ENCODE measurements at regions not wholly inside any gene's neighbourhood (a gene's known extent, or its start where the extent isn't known, plus 50 kb on each side); places are given as distances from the start of the nearest gene placed in this dataset.

DNA sequence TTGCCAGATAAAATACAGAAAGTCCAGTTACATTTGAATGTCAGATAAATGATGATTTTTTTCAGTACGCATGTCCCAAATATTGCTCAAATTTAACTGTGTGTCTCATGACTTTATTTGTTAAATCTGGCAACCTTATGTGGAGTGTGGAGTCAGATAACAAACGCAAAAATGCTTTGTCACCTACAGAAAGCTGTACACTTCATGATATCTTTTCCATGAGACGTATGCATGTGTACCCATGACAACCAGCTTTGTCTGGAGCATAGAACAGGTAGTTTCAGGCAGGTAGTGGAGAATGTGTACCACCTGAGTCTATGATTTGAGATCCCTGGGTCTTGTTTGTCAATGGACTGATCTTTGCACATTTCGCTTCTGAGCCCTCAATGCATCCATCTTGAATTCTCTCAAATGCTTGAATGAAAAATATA lies 105.5 kb upstream of the CPEB4 start:
- Mint-ChIP-seq H3K36me3 (no peaks in the 10 kb centered on the region), H3K27ac (no peak overlapping the region), H3K27me3 (ENCODE audit: low read depth in 2 of 2) (peaks cover 3 to 4% of the 10 kb centered on the region in 2 donors), H3K4me3 (no peak overlapping the region), H3K4me1 (peaks cover 10 to 13% of the 10 kb centered on the region in 2 donors), H3K9me3 (no peaks in the 10 kb centered on the region)
- Histone ChIP-seq H3K36me3 (ENCODE audit: control insufficient read depth, insufficient read depth, low read length) (no peaks in the 10 kb centered on the region), H3K27ac (ENCODE audit: low read length) (peak overlapping the region; percentile 42), H3K27me3 (ENCODE audit: control insufficient read depth, insufficient read depth, low read length) (no peaks in the 10 kb centered on the region), H3K4me1 (ENCODE audit: control insufficient read depth, insufficient read depth, low read length) (peaks cover 20% of the 10 kb centered on the region), H3K9me3 (ENCODE audit: control insufficient read depth, insufficient read depth, low read length) (no peaks in the 10 kb centered on the region), H3K4me3 (ENCODE audit: low read length) (no peak overlapping the region)
- no peak for ATAC-seq
- TF ChIP-seq, protein P1, sequence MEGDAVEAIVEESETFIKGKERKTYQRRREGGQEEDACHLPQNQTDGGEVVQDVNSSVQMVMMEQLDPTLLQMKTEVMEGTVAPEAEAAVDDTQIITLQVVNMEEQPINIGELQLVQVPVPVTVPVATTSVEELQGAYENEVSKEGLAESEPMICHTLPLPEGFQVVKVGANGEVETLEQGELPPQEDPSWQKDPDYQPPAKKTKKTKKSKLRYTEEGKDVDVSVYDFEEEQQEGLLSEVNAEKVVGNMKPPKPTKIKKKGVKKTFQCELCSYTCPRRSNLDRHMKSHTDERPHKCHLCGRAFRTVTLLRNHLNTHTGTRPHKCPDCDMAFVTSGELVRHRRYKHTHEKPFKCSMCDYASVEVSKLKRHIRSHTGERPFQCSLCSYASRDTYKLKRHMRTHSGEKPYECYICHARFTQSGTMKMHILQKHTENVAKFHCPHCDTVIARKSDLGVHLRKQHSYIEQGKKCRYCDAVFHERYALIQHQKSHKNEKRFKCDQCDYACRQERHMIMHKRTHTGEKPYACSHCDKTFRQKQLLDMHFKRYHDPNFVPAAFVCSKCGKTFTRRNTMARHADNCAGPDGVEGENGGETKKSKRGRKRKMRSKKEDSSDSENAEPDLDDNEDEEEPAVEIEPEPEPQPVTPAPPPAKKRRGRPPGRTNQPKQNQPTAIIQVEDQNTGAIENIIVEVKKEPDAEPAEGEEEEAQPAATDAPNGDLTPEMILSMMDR (IDR thresholded peaks at IDR 0.05), result no peak
- WGBS (ENCODE audit: insufficient coverage), result 74% methylated on average over 4 of the region's 4 CpGs
- no peak for DNase-seq
- intact Hi-C loops (cut with micrococcal nuclease), result no loop called here

GRCh38 chr5:173783371-173783770 lies 104.8 kb upstream of the CPEB4 start:
- Mint-ChIP-seq H3K9me3 (no peaks in the 10 kb centered on the region), H3K4me3 (no peak overlapping the region), H3K27ac (no peak overlapping the region), H3K36me3 (no peaks in the 10 kb centered on the region), H3K27me3 (ENCODE audit: low read depth in 2 of 2) (peaks cover 0 to 4% of the 10 kb centered on the region in 2 donors), H3K4me1 (peaks cover 10 to 13% of the 10 kb centered on the region in 2 donors)
- 100% methylated on average over 2 of the region's 2 CpGs for WGBS (ENCODE audit: insufficient coverage)
- Histone ChIP-seq H3K4me1 (ENCODE audit: control insufficient read depth, insufficient read depth, low read length) (peaks cover 17% of the 10 kb centered on the region), H3K27me3 (ENCODE audit: control insufficient read depth, insufficient read depth, low read length) (no peaks in the 10 kb centered on the region), H3K36me3 (ENCODE audit: control insufficient read depth, insufficient read depth, low read length) (no peaks in the 10 kb centered on the region), H3K9me3 (ENCODE audit: control insufficient read depth, insufficient read depth, low read length) (no peaks in the 10 kb centered on the region), H3K27ac (ENCODE audit: low read length) (no peak overlapping the region), H3K4me3 (ENCODE audit: low read length) (no peak overlapping the region)
- ATAC-seq (no peak), DNase-seq (no peak)
- TF ChIP-seq, protein P1 (IDR thresholded peaks at IDR 0.05), result no peak
- intact Hi-C loops (cut with micrococcal nuclease), result no loop called here

DNA sequence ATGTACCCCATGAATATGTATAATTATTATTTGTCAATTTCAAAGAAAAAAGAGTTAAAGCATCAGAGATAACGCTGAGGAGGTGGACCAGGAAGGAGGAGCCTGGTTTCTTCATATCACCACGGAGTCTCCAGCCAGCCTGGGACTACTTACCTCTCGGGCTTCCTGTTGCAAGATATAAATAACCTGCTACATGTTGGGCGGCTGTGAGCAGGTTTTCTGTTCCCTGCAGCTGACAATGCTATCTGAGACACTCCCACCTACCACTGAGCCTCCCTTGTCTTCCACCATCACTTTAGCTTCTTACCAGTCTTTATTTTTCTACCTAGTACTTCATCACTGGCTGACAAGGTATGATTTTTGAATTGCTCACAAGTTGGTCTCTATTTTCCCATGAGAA lies 102.7 kb upstream of the CPEB4 start:
- H3K36me3 Mint-ChIP-seq, result no peaks in the 10 kb centered on the region
- Histone ChIP-seq H3K4me3 (ENCODE audit: low read length) (no peak overlapping the region), H3K4me1 (ENCODE audit: control insufficient read depth, insufficient read depth, low read length) (peaks cover 17% of the 10 kb centered on the region), H3K36me3 (ENCODE audit: control insufficient read depth, insufficient read depth, low read length) (no peaks in the 10 kb centered on the region), H3K9me3 (ENCODE audit: control insufficient read depth, insufficient read depth, low read length) (no peaks in the 10 kb centered on the region), H3K27ac (ENCODE audit: low read length) (no peak overlapping the region), H3K27me3 (ENCODE audit: control insufficient read depth, insufficient read depth, low read length) (no peaks in the 10 kb centered on the region)
- H3K9me3 Mint-ChIP-seq, result no peaks in the 10 kb centered on the region
- no peak overlapping the region for H3K27ac Mint-ChIP-seq
- no peaks in the 10 kb centered on the region for H3K27me3 Mint-ChIP-seq (ENCODE audit: low read depth in 2 of 2)
- no peak for ATAC-seq
- intact Hi-C loops (cut with micrococcal nuclease), result no loop called here
- no peak overlapping the region for H3K4me3 Mint-ChIP-seq
- 11% methylated on average over 4 of the region's 4 CpGs for WGBS (ENCODE audit: insufficient coverage)
- no peak for DNase-seq
- peaks cover 10 to 13% of the 10 kb centered on the region in 2 donors for H3K4me1 Mint-ChIP-seq
- TF ChIP-seq, protein P1 (IDR thresholded peaks at IDR 0.05), result no peak

DNA sequence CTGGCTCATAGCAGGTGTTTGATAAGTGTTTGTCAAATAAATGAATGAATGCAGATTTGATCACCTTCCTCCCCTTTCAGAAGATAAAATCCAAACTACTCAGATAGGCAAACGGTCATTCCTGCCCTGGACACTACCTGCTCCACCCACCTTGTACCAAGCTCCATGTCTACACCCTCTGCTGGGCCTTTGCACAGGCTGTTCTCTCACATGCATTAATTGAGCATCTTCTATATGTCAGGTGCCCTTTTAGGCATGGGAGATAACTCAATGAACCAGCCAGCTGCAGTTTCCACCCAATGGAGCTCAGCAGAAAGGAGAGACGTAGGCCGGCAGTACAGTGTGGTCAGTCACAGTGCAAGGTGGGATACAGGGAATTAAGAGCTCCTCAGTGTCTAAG lies 102.3 kb upstream of the CPEB4 start:
- Histone ChIP-seq H3K27ac (ENCODE audit: low read length) (no peak overlapping the region), H3K36me3 (ENCODE audit: control insufficient read depth, insufficient read depth, low read length) (no peaks in the 10 kb centered on the region), H3K4me3 (ENCODE audit: low read length) (no peak overlapping the region), H3K27me3 (ENCODE audit: control insufficient read depth, insufficient read depth, low read length) (no peaks in the 10 kb centered on the region), H3K9me3 (ENCODE audit: control insufficient read depth, insufficient read depth, low read length) (no peaks in the 10 kb centered on the region), H3K4me1 (ENCODE audit: control insufficient read depth, insufficient read depth, low read length) (peaks cover 17% of the 10 kb centered on the region)
- Mint-ChIP-seq H3K27me3 (ENCODE audit: low read depth in 2 of 2) (no peaks in the 10 kb centered on the region), H3K4me1 (peaks cover 10 to 13% of the 10 kb centered on the region in 2 donors), H3K27ac (no peak overlapping the region), H3K9me3 (no peaks in the 10 kb centered on the region), H3K36me3 (no peaks in the 10 kb centered on the region), H3K4me3 (no peak overlapping the region)
- DNase-seq, result no peak
- no peak for ATAC-seq
- intact Hi-C loops (cut with micrococcal nuclease), result no loop called here
- TF ChIP-seq, protein P1 (IDR thresholded peaks at IDR 0.05), result no peak
- 93% methylated on average over 3 of the region's 3 CpGs for WGBS (ENCODE audit: insufficient coverage)
